Subcutaneous abdominal adipose tissue (tissue), 5 donors: ENCODE measurements at regions not wholly inside any gene's neighbourhood (a gene's known extent, or its start where the extent isn't known, plus 50 kb on each side); places are given as distances from the start of the nearest gene placed in this dataset.

Experiments used
- H3K27ac ChIP-seq: one replicate; pipeline ENCODE4 v1.7.0; 2013; ENCODE audit warnings: low read depth, mild to moderate bottlenecking, inconsistent platforms, low read length, moderate library complexity
- H3K27me3 ChIP-seq, 5 donors: one replicate each; pipeline ENCODE4 v1.7.0; 2013; ENCODE audit warnings: low read length in 5 of 5, inconsistent platforms in 1 of 5; ENCODE audit not compliant: control insufficient read depth in 5 of 5, insufficient read depth in 4 of 5
- H3K36me3 ChIP-seq, 5 donors: one replicate each; pipeline ENCODE4 v1.7.0; 2013; ENCODE audit warnings: low read length in 5 of 5; ENCODE audit not compliant: control insufficient read depth in 5 of 5, insufficient read depth in 5 of 5
- H3K4me1 ChIP-seq, 5 donors: one replicate each; pipeline ENCODE4 v1.7.0; 2013; ENCODE audit warnings: low read length in 5 of 5, mild to moderate bottlenecking in 3 of 5, moderate library complexity in 1 of 5; ENCODE audit not compliant: control insufficient read depth in 5 of 5, insufficient read depth in 5 of 5
- H3K4me3 ChIP-seq, 5 donors: one replicate each; pipeline ENCODE4 v1.7.0; 2013; ENCODE audit warnings: low read length in 5 of 5, low read depth in 1 of 5
- H3K9ac ChIP-seq, 5 donors: one replicate each; pipeline ENCODE4 v1.7.0; 2013; ENCODE audit warnings: low read length in 5 of 5, mild to moderate bottlenecking in 4 of 5, moderate library complexity in 3 of 5
- H3K9me3 ChIP-seq, 5 donors: one replicate each; pipeline ENCODE4 v1.7.0; 2013; ENCODE audit warnings: low read length in 5 of 5; ENCODE audit not compliant: control insufficient read depth in 5 of 5
- donor health status: healthy.
- donor health status: healthy.
- donor health status: healthy.
- donor health status: healthy.
- donor health status: healthy.

- Histone ChIP-seq H3K9me3 (no peaks in the 10 kb centered on the region), H3K27ac (no peak overlapping the region), H3K4me1 (peaks cover 0 to 9% (median 7%) of the 10 kb centered on the region in 5 donors), H3K36me3 (no peaks in the 10 kb centered on the region), H3K9ac (no peak overlapping the region), H3K27me3 (peaks cover 0 to 33% (median 14%) of the 10 kb centered on the region in 5 donors), H3K4me3 (no peak overlapping the region)
Measured at GRCh38 chr1:5662086-5662743, 330.0 kb downstream of the NPHP4 start.

- H3K4me3 ChIP-seq: no peak overlapping the region
- no peaks in the 10 kb centered on the region for H3K9me3 ChIP-seq
- no peak overlapping the region for H3K27ac ChIP-seq
- H3K4me1 ChIP-seq: peaks cover 0 to 9% (median 7%) of the 10 kb centered on the region in 5 donors
- peaks cover 0 to 33% (median 14%) of the 10 kb centered on the region in 5 donors for H3K27me3 ChIP-seq
- H3K36me3 ChIP-seq: no peaks in the 10 kb centered on the region
- H3K9ac ChIP-seq: no peak overlapping the region
Measured at GRCh38 chr1:5661196-5662085, 330.8 kb downstream of the NPHP4 start.

GRCh38 chr1:5660141-5660935 lies 331.9 kb downstream of the NPHP4 start:
- H3K4me1 ChIP-seq: peaks cover 0 to 9% (median 7%) of the 10 kb centered on the region in 5 donors
- H3K4me3 ChIP-seq: no peak overlapping the region
- no peaks in the 10 kb centered on the region for H3K36me3 ChIP-seq
- H3K27me3 ChIP-seq: peaks cover 0 to 31% (median 14%) of the 10 kb centered on the region in 5 donors
- no peak overlapping the region for H3K27ac ChIP-seq
- H3K9ac ChIP-seq: no peak overlapping the region
- H3K9me3 ChIP-seq: no peaks in the 10 kb centered on the region

DNA sequence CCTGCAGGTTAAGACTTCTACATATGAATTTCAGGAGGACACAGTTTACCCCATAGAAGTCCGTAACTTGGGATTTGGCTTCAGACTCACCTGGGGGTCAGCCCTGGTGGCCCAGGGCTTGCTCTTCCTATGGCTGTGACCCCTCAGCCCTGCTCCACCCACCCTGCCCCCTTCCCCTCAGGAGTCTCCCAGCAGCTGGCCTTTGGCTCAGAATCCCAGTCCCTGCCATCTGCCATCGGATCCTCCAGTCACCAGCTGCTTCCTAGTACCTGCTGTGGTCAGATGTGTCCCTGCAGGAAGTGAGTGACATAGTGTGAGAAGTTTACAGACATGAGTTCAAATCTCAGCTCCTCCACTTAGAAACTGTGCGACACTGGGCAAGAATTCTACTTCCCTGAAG lies 332.6 kb downstream of the NPHP4 start:
- Histone ChIP-seq H3K4me3 (no peak overlapping the region), H3K27ac (no peak overlapping the region), H3K9ac (no peak overlapping the region), H3K27me3 (peaks cover 0 to 25% (median 14%) of the 10 kb centered on the region in 5 donors), H3K36me3 (no peaks in the 10 kb centered on the region), H3K4me1 (peaks cover 0 to 9% (median 7%) of the 10 kb centered on the region in 5 donors), H3K9me3 (no peaks in the 10 kb centered on the region)

DNA sequence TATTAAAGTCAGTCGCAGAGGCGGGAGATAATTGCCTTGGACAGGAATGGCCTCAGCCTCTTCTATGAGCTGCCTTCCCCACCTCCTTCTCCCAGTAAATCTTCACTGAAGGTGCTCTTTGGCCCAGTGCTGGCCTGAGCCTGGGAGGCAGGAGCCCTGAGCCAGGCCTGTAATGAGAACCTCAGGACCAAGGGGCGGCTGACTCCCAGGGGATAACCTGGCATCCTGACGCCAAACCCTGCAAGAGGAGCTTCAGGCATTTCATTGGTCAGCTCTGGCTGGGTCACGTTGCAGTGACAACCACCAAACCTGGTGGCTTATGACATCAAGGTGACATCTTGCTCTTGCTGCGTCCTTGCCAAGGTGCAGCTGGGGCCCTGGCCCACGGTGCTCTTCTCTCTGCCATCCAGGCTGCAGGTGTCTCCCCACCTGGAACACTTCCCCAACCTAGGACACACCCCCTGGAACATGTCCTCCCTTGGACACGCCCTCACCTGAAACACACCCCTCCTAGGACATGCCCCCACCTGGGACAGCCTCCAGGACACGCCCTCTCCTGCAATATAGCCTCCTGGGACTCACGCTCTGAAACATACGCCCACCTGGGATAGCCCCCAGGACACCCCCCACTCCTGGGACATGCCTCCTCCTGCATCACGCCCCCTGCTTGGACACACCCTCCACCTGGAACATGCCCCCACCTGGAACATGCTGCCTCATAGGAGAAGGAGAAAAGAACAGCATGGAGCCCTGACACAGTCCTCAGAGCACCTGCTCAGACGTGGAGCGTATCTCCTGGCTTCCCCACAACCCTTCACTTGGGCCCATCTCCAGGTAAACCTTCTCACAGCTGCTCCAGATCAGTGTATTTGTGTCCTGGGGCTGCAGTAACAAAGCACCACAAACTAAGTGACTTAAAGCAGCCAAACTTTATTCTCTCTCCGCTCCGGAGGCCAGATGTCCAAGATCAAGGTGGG lies 333.6 kb downstream of the NPHP4 start:
- Histone ChIP-seq H3K9me3 (no peaks in the 10 kb centered on the region), H3K27me3 (peaks cover 0 to 19% (median 8%) of the 10 kb centered on the region in 5 donors), H3K27ac (no peak overlapping the region), H3K9ac (no peak overlapping the region), H3K36me3 (no peaks in the 10 kb centered on the region), H3K4me1 (peaks cover 0 to 9% (median 7%) of the 10 kb centered on the region in 5 donors), H3K4me3 (no peak overlapping the region)

DNA sequence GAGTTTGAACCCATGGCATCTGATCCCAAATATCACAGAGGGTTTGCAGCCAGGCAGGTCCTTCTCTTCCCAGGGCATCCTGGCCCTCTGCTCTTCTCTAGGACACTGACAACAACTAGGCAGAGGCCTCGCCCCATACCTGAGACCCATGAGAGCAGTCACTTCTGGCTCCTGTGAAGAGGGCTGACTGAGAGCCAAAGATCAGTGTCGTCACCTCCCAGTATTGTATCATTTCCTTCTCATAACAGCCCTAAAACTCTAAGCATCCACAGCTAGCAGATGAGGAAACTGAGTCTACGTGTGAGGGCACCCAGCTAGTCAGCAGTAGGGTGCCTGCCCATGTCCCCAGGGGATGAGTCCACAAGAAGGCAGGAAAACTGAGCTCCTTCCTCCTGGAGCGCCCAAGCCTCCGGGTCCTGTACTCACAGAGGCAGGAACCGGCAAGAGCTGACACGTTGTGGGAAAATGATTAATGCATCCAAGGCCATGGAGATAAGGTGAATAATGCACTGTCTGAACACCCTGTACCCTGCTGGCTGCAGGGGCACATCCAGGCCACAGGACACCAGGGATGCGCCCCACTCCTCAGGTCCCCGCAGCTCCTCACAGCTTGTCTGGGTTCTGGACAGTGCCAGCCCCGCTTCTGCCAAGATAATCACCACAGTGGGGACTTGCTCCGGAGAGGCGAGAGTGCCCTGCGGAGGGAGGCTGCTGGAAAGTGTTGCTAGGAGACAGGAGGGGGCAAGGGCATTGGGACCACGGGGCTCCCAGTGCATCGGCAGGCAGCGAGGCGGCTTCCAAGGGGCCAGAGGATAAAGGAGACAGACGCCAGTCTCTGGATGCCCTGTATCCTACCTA lies 340.0 kb downstream of the NPHP4 start:
- no peaks in the 10 kb centered on the region for H3K36me3 ChIP-seq
- no peak overlapping the region for H3K27ac ChIP-seq
- H3K4me3 ChIP-seq: no peak overlapping the region
- no peak overlapping the region for H3K9ac ChIP-seq
- no peaks in the 10 kb centered on the region for H3K4me1 ChIP-seq
- peaks cover 0 to 2% (median 0%) of the 10 kb centered on the region in 5 donors for H3K9me3 ChIP-seq
- H3K27me3 ChIP-seq: peaks cover 7 to 29% (median 16%) of the 10 kb centered on the region in 5 donors

GRCh38 chr1:5651473-5651872 lies 340.8 kb downstream of the NPHP4 start:
- Histone ChIP-seq H3K4me3 (no peak overlapping the region), H3K4me1 (no peaks in the 10 kb centered on the region), H3K27ac (no peak overlapping the region), H3K9me3 (peaks cover 0 to 3% (median 0%) of the 10 kb centered on the region in 5 donors), H3K9ac (no peak overlapping the region), H3K27me3 (peaks cover 7 to 36% (median 16%) of the 10 kb centered on the region in 5 donors), H3K36me3 (no peaks in the 10 kb centered on the region)

DNA sequence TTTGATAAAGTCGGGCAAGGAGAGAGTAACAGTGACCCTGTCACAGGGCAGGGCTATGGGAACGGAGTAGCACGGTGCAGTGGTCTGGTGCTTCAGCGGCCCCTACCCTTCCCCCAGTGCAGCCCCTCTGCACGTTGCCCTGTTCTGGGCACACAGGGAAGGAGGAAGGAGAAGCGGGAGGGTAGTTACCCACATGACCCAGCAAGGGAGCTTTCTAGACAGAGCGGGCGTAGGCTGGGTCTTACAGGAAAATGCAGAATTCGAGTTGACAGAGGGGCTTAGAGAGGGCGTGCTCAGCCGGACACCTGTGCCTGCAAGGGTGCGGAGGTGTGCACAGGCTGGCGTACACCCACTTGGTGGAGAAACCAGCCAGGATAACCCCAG lies 341.2 kb downstream of the NPHP4 start:
- peaks cover 0 to 3% (median 0%) of the 10 kb centered on the region in 5 donors for H3K9me3 ChIP-seq
- H3K27me3 ChIP-seq: peaks cover 10 to 36% (median 19%) of the 10 kb centered on the region in 5 donors
- no peaks in the 10 kb centered on the region for H3K4me1 ChIP-seq
- H3K4me3 ChIP-seq: no peak overlapping the region
- no peak overlapping the region for H3K9ac ChIP-seq
- H3K27ac ChIP-seq: no peak overlapping the region
- H3K36me3 ChIP-seq: no peaks in the 10 kb centered on the region
